ENCODE measurements at regions not wholly inside any gene's neighbourhood (a gene's known extent, or its start where the extent isn't known, plus 50 kb on each side); places are given as distances from the start of the nearest gene placed in this dataset.

DNA sequence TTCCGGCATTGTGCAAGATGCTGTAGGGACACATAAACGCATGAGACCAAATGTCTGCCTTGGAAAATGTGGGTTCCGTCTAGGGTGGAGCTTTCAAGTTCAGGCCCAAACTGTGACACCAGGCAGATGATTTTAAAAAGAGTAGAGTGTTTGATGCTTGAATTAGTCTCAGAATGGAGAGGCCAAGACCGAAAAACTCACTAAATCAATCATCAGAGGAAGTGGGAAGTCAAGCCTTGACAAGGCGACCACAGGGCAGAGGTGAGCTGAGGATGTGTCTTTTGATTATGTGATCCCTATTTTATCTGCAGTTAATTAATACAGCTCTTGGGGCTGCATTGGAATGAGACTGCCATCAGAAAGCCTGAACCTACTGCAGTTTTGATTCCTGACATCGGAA, 275.4 kb downstream of the ABHD5 start:
- H3K4me3 ChIP-seq: no peak overlapping the region
- no peaks in the 10 kb centered on the region for H3K36me3 ChIP-seq (ENCODE audit: low read depth)
- no peak for DNase-seq
- H3K9me3 ChIP-seq (ENCODE audit: low read depth): no peaks in the 10 kb centered on the region
- no peak overlapping the region for H3K9ac ChIP-seq
- no peak overlapping the region for H3K4me2 ChIP-seq (ENCODE audit: unreplicated experiment)
- no peaks in the 10 kb centered on the region for H3K4me1 ChIP-seq (ENCODE audit: insufficient read depth)
- no peak overlapping the region for H2AFZ ChIP-seq
- H3K27ac ChIP-seq: no peak overlapping the region
- TF ChIP-seq EZH2phosphoT487 (IDR thresholded peaks at IDR 0.05; ENCODE audit: insufficient read depth, low read depth): no peak
- no peaks in the 10 kb centered on the region for H3K79me2 ChIP-seq (ENCODE audit: insufficient read depth)
- H3K27me3 ChIP-seq (replicated peaks; ENCODE audit: insufficient read depth): peaks cover 16% of the 10 kb centered on the region
- H4K20me1 ChIP-seq (ENCODE audit: insufficient read depth): no peaks in the 10 kb centered on the region
- no peaks in the 10 kb centered on the region for H3K9me2 ChIP-seq (ENCODE audit: insufficient read depth)
- in situ Hi-C loops (cut with MboI): no loop called here
- no peaks in the 10 kb centered on the region for H3F3A ChIP-seq (ENCODE audit: insufficient read depth)
- WGBS, 2 experiments (ENCODE audit: low coverage in 1 of 2, low lambda C conversion rate in 2 of 2, missing lambda C conversion rate in 2 of 2): 72 to 76% methylated on average over 6 of the region's 6 CpGs

DNA sequence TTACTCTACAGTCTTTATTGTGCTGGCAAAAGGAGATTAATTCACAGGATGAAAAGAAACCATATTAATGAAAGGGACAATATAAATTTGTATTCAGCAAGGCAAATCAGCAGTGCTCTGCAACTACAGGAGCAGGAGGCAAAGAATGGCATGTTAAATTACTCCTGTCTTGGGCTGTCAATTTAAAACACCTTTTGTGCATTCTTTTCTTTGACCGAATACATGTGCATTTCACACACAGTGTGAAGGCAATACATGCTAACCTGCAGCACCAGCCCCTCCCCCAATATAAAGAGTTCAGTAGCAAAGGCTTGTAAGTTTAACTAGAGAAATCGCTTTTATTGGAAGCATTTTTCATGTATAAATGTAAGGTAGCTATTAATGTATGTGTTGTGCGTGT, 275.2 kb upstream of the TOPAZ1 start:
- Histone ChIP-seq H3K27me3 (replicated peaks; ENCODE audit: insufficient read depth) (peaks cover 16% of the 10 kb centered on the region), H2AFZ (no peak overlapping the region), H3K4me2 (ENCODE audit: unreplicated experiment) (no peak overlapping the region), H3K27ac (no peak overlapping the region), H3K9me2 (ENCODE audit: insufficient read depth) (no peaks in the 10 kb centered on the region), H3K4me1 (ENCODE audit: insufficient read depth) (no peaks in the 10 kb centered on the region), H3K79me2 (ENCODE audit: insufficient read depth) (no peaks in the 10 kb centered on the region), H3K9me3 (ENCODE audit: low read depth) (no peaks in the 10 kb centered on the region), H4K20me1 (ENCODE audit: insufficient read depth) (no peaks in the 10 kb centered on the region), H3K36me3 (ENCODE audit: low read depth) (no peaks in the 10 kb centered on the region), H3K9ac (no peak overlapping the region), H3K4me3 (no peak overlapping the region), H3F3A (ENCODE audit: insufficient read depth) (no peaks in the 10 kb centered on the region)
- no peak for DNase-seq
- in situ Hi-C loops (cut with MboI): no loop called here
- TF ChIP-seq EZH2phosphoT487 (IDR thresholded peaks at IDR 0.05; ENCODE audit: insufficient read depth, low read depth) (no peak), EZH2 (IDR thresholded peaks at IDR 0.05; ENCODE audit: insufficient read depth, poor library complexity, severe bottlenecking) (no peak)
- 64% methylated on average over 3 of the region's 3 CpGs for WGBS, 2 experiments (ENCODE audit: low coverage in 1 of 2, low lambda C conversion rate in 2 of 2, missing lambda C conversion rate in 2 of 2)

DNA sequence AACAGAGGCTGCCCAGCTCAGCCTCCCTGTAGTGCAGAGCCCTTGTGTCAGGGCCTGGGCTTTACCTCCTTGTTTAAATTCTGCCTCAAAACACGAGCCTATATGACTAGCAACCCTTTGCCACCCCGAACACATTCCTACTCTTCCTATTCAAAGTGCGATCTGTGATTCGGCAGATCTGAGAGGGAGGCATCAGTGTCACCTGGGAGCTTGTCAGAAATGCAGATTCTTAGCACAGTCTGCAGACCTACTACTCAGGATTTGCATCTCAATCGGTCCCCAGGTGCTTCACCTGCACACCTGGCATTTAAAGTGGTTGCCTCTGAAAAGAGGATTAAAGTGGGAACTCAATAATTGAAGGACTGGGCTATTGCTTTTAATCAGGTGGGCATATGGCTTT, 273.2 kb upstream of the TOPAZ1 start:
- no peak overlapping the region for H2AFZ ChIP-seq
- no peak for TF ChIP-seq EZH2 (IDR thresholded peaks at IDR 0.05; ENCODE audit: insufficient read depth, poor library complexity, severe bottlenecking)
- TF ChIP-seq EZH2phosphoT487 (IDR thresholded peaks at IDR 0.05; ENCODE audit: insufficient read depth, low read depth): no peak
- H3K27me3 ChIP-seq (replicated peaks; ENCODE audit: insufficient read depth): peaks cover 16% of the 10 kb centered on the region
- no peaks in the 10 kb centered on the region for H3K9me3 ChIP-seq (ENCODE audit: low read depth)
- 18 to 19% methylated on average over 5 of the region's 5 CpGs for WGBS, 2 experiments (ENCODE audit: low coverage in 1 of 2, low lambda C conversion rate in 2 of 2, missing lambda C conversion rate in 2 of 2)
- no peak overlapping the region for H3K4me3 ChIP-seq
- H3F3A ChIP-seq (ENCODE audit: insufficient read depth): no peaks in the 10 kb centered on the region
- no peak overlapping the region for H3K4me2 ChIP-seq (ENCODE audit: unreplicated experiment)
- no peak overlapping the region for H3K27ac ChIP-seq
- H3K36me3 ChIP-seq (ENCODE audit: low read depth): no peaks in the 10 kb centered on the region
- H4K20me1 ChIP-seq (ENCODE audit: insufficient read depth): no peaks in the 10 kb centered on the region
- no peak overlapping the region for H3K9ac ChIP-seq
- no peaks in the 10 kb centered on the region for H3K79me2 ChIP-seq (ENCODE audit: insufficient read depth)
- no peaks in the 10 kb centered on the region for H3K4me1 ChIP-seq (ENCODE audit: insufficient read depth)
- no peaks in the 10 kb centered on the region for H3K9me2 ChIP-seq (ENCODE audit: insufficient read depth)
- in situ Hi-C loops (cut with MboI): no loop called here
- DNase-seq: no peak

DNA sequence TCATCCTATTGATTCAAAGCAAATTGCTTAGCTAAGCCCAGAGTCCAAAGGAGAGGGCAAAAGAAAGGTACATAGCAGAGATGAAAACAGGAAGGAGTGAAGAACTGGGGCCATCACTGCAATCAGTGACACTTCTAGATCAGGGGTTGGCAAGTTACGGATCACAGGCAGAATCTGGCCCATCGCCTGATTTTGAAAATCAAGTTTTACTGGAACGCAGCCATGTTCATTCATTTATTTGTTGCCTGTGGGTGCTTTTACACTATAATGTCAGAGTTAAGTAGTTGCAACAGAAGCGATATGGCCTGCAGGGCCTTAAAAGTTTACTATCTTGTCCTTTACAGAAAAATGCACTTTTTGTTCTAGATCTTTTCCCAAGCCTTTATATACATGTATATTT, 271.7 kb upstream of the TOPAZ1 start:
- Histone ChIP-seq H3K4me1 (ENCODE audit: insufficient read depth) (no peaks in the 10 kb centered on the region), H3K9me2 (ENCODE audit: insufficient read depth) (no peaks in the 10 kb centered on the region), H3K36me3 (ENCODE audit: low read depth) (no peaks in the 10 kb centered on the region), H3K27ac (no peak overlapping the region), H3K4me3 (no peak overlapping the region), H4K20me1 (ENCODE audit: insufficient read depth) (no peaks in the 10 kb centered on the region), H3K4me2 (ENCODE audit: unreplicated experiment) (no peak overlapping the region), H3K9ac (no peak overlapping the region), H2AFZ (no peak overlapping the region), H3K9me3 (ENCODE audit: low read depth) (no peaks in the 10 kb centered on the region), H3K79me2 (ENCODE audit: insufficient read depth) (no peaks in the 10 kb centered on the region), H3F3A (ENCODE audit: insufficient read depth) (no peaks in the 10 kb centered on the region), H3K27me3 (replicated peaks; ENCODE audit: insufficient read depth) (peaks cover 16% of the 10 kb centered on the region)
- DNase-seq: no peak
- 68 to 73% methylated on average over 4 of the region's 4 CpGs for WGBS, 2 experiments (ENCODE audit: low coverage in 1 of 2, low lambda C conversion rate in 2 of 2, missing lambda C conversion rate in 2 of 2)
- in situ Hi-C loops (cut with MboI): no loop called here
- TF ChIP-seq EZH2 (IDR thresholded peaks at IDR 0.05; ENCODE audit: insufficient read depth, poor library complexity, severe bottlenecking) (no peak), EZH2phosphoT487 (IDR thresholded peaks at IDR 0.05; ENCODE audit: insufficient read depth, low read depth) (no peak)

DNA sequence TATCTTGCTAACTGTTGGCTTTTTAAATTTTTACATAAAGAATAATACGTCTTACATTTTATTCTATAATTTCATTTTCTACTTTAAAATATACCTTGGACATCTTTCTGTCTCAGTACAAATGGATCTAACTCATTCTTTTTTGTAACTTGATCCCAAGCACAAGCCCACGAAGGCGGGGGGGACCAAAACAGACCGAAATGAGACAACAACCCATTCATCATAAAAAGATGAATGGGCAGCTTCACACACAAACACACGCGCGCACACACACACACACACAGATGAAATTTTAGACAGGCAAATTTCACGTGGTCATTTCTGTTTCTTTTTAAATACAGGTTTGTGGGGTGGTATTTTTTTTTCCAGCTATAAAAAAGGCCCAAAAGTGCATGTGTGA, 271.3 kb upstream of the TOPAZ1 start:
- H3K9me2 ChIP-seq (ENCODE audit: insufficient read depth): no peaks in the 10 kb centered on the region
- DNase-seq: no peak
- WGBS, 2 experiments (ENCODE audit: low coverage in 1 of 2, low lambda C conversion rate in 2 of 2, missing lambda C conversion rate in 2 of 2): 54 to 58% methylated on average over 8 of the region's 8 CpGs

More for the DNA sequence above, 271.3 kb upstream of the TOPAZ1 start:
- Histone ChIP-seq H3K4me2 (ENCODE audit: unreplicated experiment) (no peak overlapping the region), H3K27me3 (replicated peaks; ENCODE audit: insufficient read depth) (peaks cover 16% of the 10 kb centered on the region), H3K4me1 (ENCODE audit: insufficient read depth) (no peaks in the 10 kb centered on the region), H3K79me2 (ENCODE audit: insufficient read depth) (no peaks in the 10 kb centered on the region), H3K27ac (no peak overlapping the region), H4K20me1 (ENCODE audit: insufficient read depth) (no peaks in the 10 kb centered on the region), H3K9me3 (ENCODE audit: low read depth) (no peaks in the 10 kb centered on the region), H3K9ac (no peak overlapping the region), H3F3A (ENCODE audit: insufficient read depth) (no peaks in the 10 kb centered on the region), H3K4me3 (no peak overlapping the region), H3K36me3 (ENCODE audit: low read depth) (no peaks in the 10 kb centered on the region), H2AFZ (no peak overlapping the region)
- TF ChIP-seq EZH2phosphoT487 (IDR thresholded peaks at IDR 0.05; ENCODE audit: insufficient read depth, low read depth) (no peak), EZH2 (IDR thresholded peaks at IDR 0.05; ENCODE audit: insufficient read depth, poor library complexity, severe bottlenecking) (no peak)
- in situ Hi-C loops (cut with MboI): no loop called here

All from GM23248 (cell line).